ENCODE measurements at regions not wholly inside any gene's neighbourhood (a gene's known extent, or its start where the extent isn't known, plus 50 kb on each side); places are given as distances from the start of the nearest gene placed in this dataset.
"Not testable (repeated sequence)": the region's sequence is repeated elsewhere in the genome, so short reads cannot be mapped to it uniquely, and the experiment has no call there.

DNA sequence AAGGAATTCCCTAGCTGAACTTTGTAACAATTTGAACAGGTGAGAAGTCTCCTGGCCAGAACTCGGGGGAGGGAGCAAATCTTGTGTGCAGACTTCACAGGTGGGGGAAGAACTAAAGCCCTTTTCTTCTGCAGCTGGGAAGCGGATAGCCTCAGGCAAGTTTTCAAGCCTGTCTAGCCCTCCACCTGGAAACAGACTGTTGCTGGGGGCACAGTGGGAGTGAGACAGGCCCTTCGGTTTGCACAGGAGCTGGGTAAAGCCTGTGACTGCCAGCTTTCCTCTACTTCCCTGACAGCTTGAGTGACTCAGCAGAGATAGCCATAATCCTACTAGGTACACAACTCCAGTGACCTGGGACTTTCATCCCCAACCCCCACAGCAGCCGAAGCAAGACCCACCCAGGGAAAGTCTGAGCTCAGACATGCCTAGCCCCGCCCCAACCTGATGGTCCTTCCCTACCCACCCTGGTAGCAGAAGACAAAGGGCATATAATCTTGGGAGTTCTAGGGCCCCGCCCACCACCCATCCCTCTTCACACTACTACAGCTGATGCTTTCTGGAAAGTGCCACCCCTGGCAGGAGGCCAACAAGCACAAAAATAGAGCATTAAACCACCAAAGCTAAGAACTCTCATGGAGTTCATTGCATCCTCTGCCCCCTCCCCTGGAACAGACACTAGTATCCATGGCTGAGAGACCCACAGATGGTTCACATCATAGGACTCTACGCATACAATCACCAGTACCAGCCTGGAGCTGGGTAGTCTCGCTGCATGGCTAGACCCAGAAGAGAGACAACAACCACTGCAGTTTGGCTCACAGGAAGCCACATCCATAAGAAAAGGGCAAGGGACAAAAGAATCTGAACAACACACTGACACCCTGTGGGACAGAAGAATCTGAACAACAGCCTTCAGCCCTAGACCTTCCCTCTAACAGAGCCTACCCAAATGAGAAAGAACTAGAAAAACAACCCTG lies 479.0 kb downstream of the RAP2B start:
- no peaks in the 10 kb centered on the region for H3K36me3 ChIP-seq (ENCODE audit: control insufficient read depth, insufficient read depth, low read length)
- H3K27me3 ChIP-seq (ENCODE audit: control insufficient read depth, insufficient read depth, low read length) = no peaks in the 10 kb centered on the region
- no peak overlapping the region for H3K4me3 ChIP-seq (ENCODE audit: low read depth, low read length)
- TF ChIP-seq CTCF (IDR thresholded peaks at IDR 0.05; ENCODE audit: insufficient read depth, low read length, poor library complexity, severe bottlenecking) = no peak
- DNase-seq (ENCODE audit: low read depth) = no peak

DNA sequence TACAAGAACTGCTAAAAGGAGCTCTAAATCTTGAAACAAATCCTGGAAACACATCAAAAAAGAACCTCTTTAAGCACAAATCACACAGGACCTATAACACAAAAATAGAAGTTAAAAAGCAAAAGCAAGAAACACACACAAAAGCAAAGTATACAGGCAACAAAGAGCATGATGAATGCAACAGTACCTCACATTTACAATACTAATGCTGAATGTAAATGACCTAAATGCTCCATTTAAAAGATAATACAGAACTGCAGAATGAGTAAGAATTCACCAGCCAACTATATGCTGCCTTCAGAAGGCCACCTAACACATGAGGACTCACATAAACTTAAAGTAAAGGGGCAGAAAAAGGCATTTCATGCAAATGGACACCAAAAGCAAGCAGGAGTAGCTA lies 478.6 kb upstream of the ARHGEF26 start:
- not testable (repeated sequence) for H3K27me3 ChIP-seq (ENCODE audit: control insufficient read depth, insufficient read depth, low read length); H3K4me3 ChIP-seq (ENCODE audit: low read depth, low read length); DNase-seq (ENCODE audit: low read depth); H3K36me3 ChIP-seq (ENCODE audit: control insufficient read depth, insufficient read depth, low read length)

- not testable (repeated sequence) for H3K4me3 ChIP-seq (ENCODE audit: low read depth, low read length); H3K27me3 ChIP-seq (ENCODE audit: control insufficient read depth, insufficient read depth, low read length); H3K36me3 ChIP-seq (ENCODE audit: control insufficient read depth, insufficient read depth, low read length); DNase-seq (ENCODE audit: low read depth)
Measured at GRCh38 chr3:153643471-153643870, 477.7 kb upstream of the ARHGEF26 start.

- no peak overlapping the region for H3K4me3 ChIP-seq (ENCODE audit: low read depth, low read length)
- H3K27me3 ChIP-seq (ENCODE audit: control insufficient read depth, insufficient read depth, low read length) = no peaks in the 10 kb centered on the region
- no peaks in the 10 kb centered on the region for H3K36me3 ChIP-seq (ENCODE audit: control insufficient read depth, insufficient read depth, low read length)
- TF ChIP-seq CTCF (IDR thresholded peaks at IDR 0.05; ENCODE audit: insufficient read depth, low read length, poor library complexity, severe bottlenecking) = no peak
- DNase-seq (ENCODE audit: low read depth) = no peak
Measured at GRCh38 chr3:153649286-153649839, 471.8 kb upstream of the ARHGEF26 start.

- no peaks in the 10 kb centered on the region for H3K27me3 ChIP-seq (ENCODE audit: control insufficient read depth, insufficient read depth, low read length)
- H3K4me3 ChIP-seq (ENCODE audit: low read depth, low read length) = no peak overlapping the region
Measured at GRCh38 chr3:153652076-153652475, 469.1 kb upstream of the ARHGEF26 start.

DNA sequence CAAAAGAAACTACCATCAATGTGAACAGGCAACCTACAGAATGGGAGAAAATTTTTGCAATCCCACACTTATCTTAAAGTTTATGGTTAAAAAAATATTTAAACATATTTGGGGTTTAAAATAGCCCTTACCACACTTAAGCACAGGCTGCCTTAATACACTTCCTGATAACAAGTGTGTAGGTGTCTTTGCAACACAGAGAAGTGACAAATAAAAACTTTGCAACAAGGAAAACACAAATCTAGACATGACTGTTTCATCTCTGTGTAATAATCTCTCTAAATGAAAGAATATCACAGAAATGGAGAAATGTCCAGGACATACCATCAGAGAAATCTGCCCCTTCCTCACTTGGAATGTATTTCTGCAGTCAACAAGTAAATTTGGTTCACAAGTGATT lies 464.1 kb upstream of the ARHGEF26 start:
- Histone ChIP-seq H3K27me3 (ENCODE audit: control insufficient read depth, insufficient read depth, low read length) (no peaks in the 10 kb centered on the region), H3K36me3 (ENCODE audit: control insufficient read depth, insufficient read depth, low read length) (no peaks in the 10 kb centered on the region), H3K4me3 (ENCODE audit: low read depth, low read length) (no peak overlapping the region)
- TF ChIP-seq CTCF (IDR thresholded peaks at IDR 0.05; ENCODE audit: insufficient read depth, low read length, poor library complexity, severe bottlenecking) = no peak
- no peak for DNase-seq (ENCODE audit: low read depth)

More at GRCh38 chr3:153652076-153652475, 469.1 kb upstream of the ARHGEF26 start:
- no peak for TF ChIP-seq CTCF (IDR thresholded peaks at IDR 0.05; ENCODE audit: insufficient read depth, low read length, poor library complexity, severe bottlenecking)
- DNase-seq (ENCODE audit: low read depth) = no peak
- H3K36me3 ChIP-seq (ENCODE audit: control insufficient read depth, insufficient read depth, low read length) = no peaks in the 10 kb centered on the region

Measured in kidney epithelial cell (primary cell).